Activated B cell treated with CpG ODN at 0.5 μM for 24 hours (primary cell): ENCODE measurements at regions not wholly inside any gene's neighbourhood (a gene's known extent, or its start where the extent isn't known, plus 50 kb on each side); places are given as distances from the start of the nearest gene placed in this dataset.
"Not testable (repeated sequence)": the region's sequence is repeated elsewhere in the genome, so short reads cannot be mapped to it uniquely, and the experiment has no call there.

Experiments used
- ATAC-seq: fragments of 200-7000 bp; cut with Tn5 transposase; one replicate; pipeline ENCODE4 v1.10.0; 2021; ENCODE audit warnings: low read depth, mild to moderate bottlenecking, moderate library complexity
- CTCF ChIA-PET: fragments of 350-600 bp; sonication (Branson Sonifier 250); formaldehyde crosslinking; loops from one replicate; lab custom pipeline; 2021; ENCODE audit warnings: antibody characterized with exemption; lab: Charles Lee
- POLR2A ChIA-PET: fragments of 350-600 bp; sonication (Branson Sonifier 250); formaldehyde crosslinking; loops from one replicate; lab custom pipeline; 2021; ENCODE audit warnings: antibody characterized with exemption; lab: Charles Lee
- DNase-seq: peaks from one replicate; pipeline ENCODE4 v3.0.0; 2022
- H3K27ac Mint-ChIP-seq: one replicate; pipeline ENCODE4 v1.8.0; 2020; ENCODE audit warnings: mixed read lengths
- H3K27me3 Mint-ChIP-seq: one replicate; pipeline ENCODE4 v1.8.0; 2021; ENCODE audit warnings: mixed read lengths
- H3K36me3 Mint-ChIP-seq: one replicate; pipeline ENCODE4 v1.8.0; 2021; ENCODE audit warnings: low read depth, mixed read lengths
- H3K4me1 Mint-ChIP-seq: one replicate; pipeline ENCODE4 v1.8.0; 2021; ENCODE audit warnings: mixed read lengths
- H3K4me3 Mint-ChIP-seq: one replicate; pipeline ENCODE4 v1.8.0; 2020; ENCODE audit warnings: mild to moderate bottlenecking, mixed read lengths
- H3K9me3 Mint-ChIP-seq: one replicate; pipeline ENCODE4 v1.8.0; 2020; ENCODE audit warnings: mixed read lengths
- CTCF ChIP-seq: fragments of 200-600 bp; IDR thresholded peaks from one replicate; pipeline ENCODE4 v1.8.0; 2022; ENCODE audit warnings: antibody characterized with exemption, mild to moderate bottlenecking
- intact Hi-C: fragments of 100-400 bp; cut with micrococcal nuclease; formaldehyde crosslinking; loops from one replicate; pipeline ENCODE4 v1.15.1; 2024

- no peak for TF ChIP-seq CTCF
- ChIA-PET CTCF (no interaction called here), POLR2A (no interaction called here)
- H3K36me3 Mint-ChIP-seq, result no peaks in the 10 kb centered on the region
- ATAC-seq (no peak), DNase-seq (no peak)
- no peaks in the 10 kb centered on the region for H3K9me3 Mint-ChIP-seq
- H3K4me1 Mint-ChIP-seq, result no peaks in the 10 kb centered on the region
- no peak overlapping the region for H3K4me3 Mint-ChIP-seq
- peaks cover 4% of the 10 kb centered on the region for H3K27me3 Mint-ChIP-seq
- intact Hi-C loops, result no loop called here
- H3K27ac Mint-ChIP-seq, result no peak overlapping the region
Observed at GRCh38 chr12:58325561-58325960, 384.2 kb downstream of the ATP23 start.

- Mint-ChIP-seq H3K4me1 (no peaks in the 10 kb centered on the region), H3K27ac (no peak overlapping the region), H3K36me3 (no peaks in the 10 kb centered on the region), H3K4me3 (no peak overlapping the region), H3K9me3 (no peaks in the 10 kb centered on the region), H3K27me3 (peaks cover 4% of the 10 kb centered on the region)
- CTCF ChIA-PET, result no interaction called here
- POLR2A ChIA-PET, result no interaction called here
- intact Hi-C loops, result no loop called here
- ATAC-seq (no peak), DNase-seq (no peak)
- no peak for TF ChIP-seq CTCF
Observed at GRCh38 chr12:58326534-58326933, 385.2 kb downstream of the ATP23 start.

- POLR2A ChIA-PET, ATAC-seq, H3K36me3 Mint-ChIP-seq, CTCF ChIA-PET, intact Hi-C loops, H3K4me3 Mint-ChIP-seq, H3K9me3 Mint-ChIP-seq, H3K27ac Mint-ChIP-seq, H3K27me3 Mint-ChIP-seq, DNase-seq: not testable (repeated sequence)
- peaks cover 11% of the 10 kb centered on the region for H3K4me1 Mint-ChIP-seq
Observed at GRCh38 chr12:58336581-58337242, 395.3 kb downstream of the ATP23 start.

- intact Hi-C loops, H3K36me3 Mint-ChIP-seq, DNase-seq, H3K4me3 Mint-ChIP-seq, H3K27me3 Mint-ChIP-seq, H3K9me3 Mint-ChIP-seq, CTCF ChIA-PET, POLR2A ChIA-PET: not testable (repeated sequence)
- ATAC-seq, result peak; percentile 31
- H3K27ac Mint-ChIP-seq, result peak overlapping the region; percentile 6
- H3K4me1 Mint-ChIP-seq, result peaks cover 13% of the 10 kb centered on the region
Observed at GRCh38 chr12:58337539-58337938, 396.2 kb downstream of the ATP23 start.

- TF ChIP-seq CTCF, result no peak
- ATAC-seq (no peak), DNase-seq (no peak)
- intact Hi-C loops, result loop anchor here (10.0 kb wide), 1 partner anchor 357 kb away; no protein-coding TSS in a partner anchor
- peaks cover 3% of the 10 kb centered on the region for H3K27me3 Mint-ChIP-seq
- CTCF ChIA-PET, result no interaction called here
- POLR2A ChIA-PET, result no interaction called here
- peaks cover 13% of the 10 kb centered on the region for H3K4me1 Mint-ChIP-seq
- peaks cover 2% of the 10 kb centered on the region for H3K9me3 Mint-ChIP-seq
- H3K36me3 Mint-ChIP-seq, result no peaks in the 10 kb centered on the region
- H3K27ac Mint-ChIP-seq, result no peak overlapping the region
- no peak overlapping the region for H3K4me3 Mint-ChIP-seq
Observed at GRCh38 chr12:58341791-58342190, 400.4 kb downstream of the ATP23 start.

GRCh38 chr12:58342736-58343135 is 401.4 kb downstream of the ATP23 start:
- ChIA-PET CTCF (no interaction called here), POLR2A (no interaction called here)
- H3K36me3 Mint-ChIP-seq, result no peaks in the 10 kb centered on the region
- no peaks in the 10 kb centered on the region for H3K9me3 Mint-ChIP-seq
- H3K27me3 Mint-ChIP-seq, result peaks cover 3% of the 10 kb centered on the region
- TF ChIP-seq CTCF, result no peak
- no peak overlapping the region for H3K27ac Mint-ChIP-seq
- ATAC-seq (no peak), DNase-seq (no peak)
- intact Hi-C loops, result loop anchor here (10.0 kb wide), 1 partner anchor 358 kb away; no protein-coding TSS in a partner anchor
- no peak overlapping the region for H3K4me3 Mint-ChIP-seq
- H3K4me1 Mint-ChIP-seq, result peaks cover 6% of the 10 kb centered on the region
